CD14-positive monocyte (primary cell): ENCODE measurements at regions not wholly inside any gene's neighbourhood (a gene's known extent, or its start where the extent isn't known, plus 50 kb on each side); places are given as distances from the start of the nearest gene placed in this dataset.
"Not testable (repeated sequence)": the region's sequence is repeated elsewhere in the genome, so short reads cannot be mapped to it uniquely, and the experiment has no call there.

Experiments
- DNase-seq, 3 donors: peaks; one replicate each; pipeline ENCODE4 v3.0.0-alpha.2; 2011 to 2022
- H2AFZ ChIP-seq: 2 replicates; pipeline ENCODE4 v1.6.0; 2012; ENCODE audit warnings: mild to moderate bottlenecking, low read depth, low read length, inconsistent platforms; ENCODE audit not compliant: insufficient read depth, poor library complexity, severe bottlenecking
- H3K27ac ChIP-seq, 2 donors: 1 replicate in 1 of 2; 2 replicates in 1 of 2; pipeline ENCODE4 v1.5.1; 2012 to 2013; ENCODE audit warnings: low read length in 2 of 2, control low read depth in 1 of 2, inconsistent platforms in 1 of 2, low read depth in 1 of 2, mild to moderate bottlenecking in 1 of 2
- H3K27me3 ChIP-seq, 2 donors: one replicate each; pipeline versions ENCODE4 v1.6.0 to v1.6.1; 2011 to 2013; ENCODE audit warnings: low read length in 2 of 2; ENCODE audit not compliant: control insufficient read depth in 2 of 2, insufficient read depth in 2 of 2
- H3K36me3 ChIP-seq, 2 donors: replicated peaks in 1 of 2; 1 replicate in 1 of 2; 2 replicates in 1 of 2; pipeline versions ENCODE4 v1.5.1 to v1.6.1; 2012 to 2013; ENCODE audit warnings: low read length in 2 of 2, control low read depth in 1 of 2, inconsistent platforms in 1 of 2, mild to moderate bottlenecking in 1 of 2; ENCODE audit not compliant: insufficient read depth in 2 of 2, control insufficient read depth in 1 of 2
- H3K4me1 ChIP-seq, 2 donors: 1 replicate in 1 of 2; 2 replicates in 1 of 2; pipeline versions ENCODE4 v1.5.1 to v1.6.1; 2012 to 2013; ENCODE audit warnings: low read length in 2 of 2, control low read depth in 1 of 2, inconsistent platforms in 1 of 2, mild to moderate bottlenecking in 1 of 2, moderate library complexity in 1 of 2; ENCODE audit not compliant: insufficient read depth in 2 of 2, control insufficient read depth in 1 of 2
- H3K4me2 ChIP-seq: replicated peaks from 2 replicates; pipeline ENCODE3; 2012; ENCODE audit warnings: low read length, moderate library complexity, mild to moderate bottlenecking; ENCODE audit not compliant: poor library complexity, severe bottlenecking; ENCODE audit errors: extremely low read depth
- H3K4me3 ChIP-seq, 3 experiments: fragments of 200-600 bp in 1 of 3; sonication (generic) in 1 of 3; replicated peaks in 1 of 3; 1 replicate in 2 of 3; 2 replicates in 1 of 3; pipeline ENCODE4 v1.5.1; 2011 to 2013; ENCODE audit warnings: low read length in 3 of 3, mild to moderate bottlenecking in 3 of 3, control low read depth in 2 of 3, low read depth in 2 of 3, inconsistent platforms in 1 of 3, moderate library complexity in 1 of 3
- H3K79me2 ChIP-seq: 2 replicates; pipeline ENCODE4 v1.6.0; 2012; ENCODE audit warnings: mild to moderate bottlenecking, control low read depth, inconsistent platforms, low read length, moderate library complexity; ENCODE audit not compliant: insufficient read depth
- H3K9ac ChIP-seq: 2 replicates; pipeline ENCODE4 v1.6.0; 2017; ENCODE audit warnings: low read length, mild to moderate bottlenecking; ENCODE audit not compliant: insufficient read depth, poor library complexity, severe bottlenecking
- H3K9me3 ChIP-seq, 2 donors: replicated peaks in 1 of 2; 1 replicate in 1 of 2; 2 replicates in 1 of 2; pipeline versions ENCODE4 v1.5.1 to v1.6.1; 2012 to 2013; ENCODE audit warnings: low read length in 2 of 2, control low read depth in 1 of 2; ENCODE audit not compliant: control insufficient read depth in 1 of 2, insufficient read depth in 1 of 2
- H4K20me1 ChIP-seq: 2 replicates; pipeline ENCODE4 v1.6.0; 2012; ENCODE audit warnings: mild to moderate bottlenecking, low read length, control low read depth, moderate library complexity; ENCODE audit not compliant: insufficient read depth
- H3K27ac Mint-ChIP-seq, 7 donors: one replicate each; pipeline ENCODE4 v1.8.0; 2020; ENCODE audit warnings: mild to moderate bottlenecking in 7 of 7, mixed read lengths in 7 of 7, moderate library complexity in 6 of 7, inconsistent platforms in 2 of 7
- H3K27me3 Mint-ChIP-seq, 3 donors: one replicate each; pipeline ENCODE4 v1.8.0; 2021 to 2022; ENCODE audit warnings: low read depth in 3 of 3, mild to moderate bottlenecking in 3 of 3, mixed read lengths in 3 of 3, moderate library complexity in 3 of 3, inconsistent platforms in 1 of 3
- H3K36me3 Mint-ChIP-seq, 2 donors: one replicate each; pipeline ENCODE4 v1.8.0; 2020; ENCODE audit warnings: mixed read lengths in 2 of 2, inconsistent platforms in 1 of 2, mild to moderate bottlenecking in 1 of 2
- H3K4me1 Mint-ChIP-seq: one replicate; pipeline ENCODE4 v1.8.0; 2020; ENCODE audit warnings: mild to moderate bottlenecking, mixed read lengths
- H3K4me3 Mint-ChIP-seq, 2 donors: one replicate each; pipeline ENCODE4 v1.8.0; 2020; ENCODE audit warnings: mild to moderate bottlenecking in 2 of 2, mixed read lengths in 2 of 2, moderate library complexity in 1 of 2
- H3K9me3 Mint-ChIP-seq, 7 donors: one replicate each; pipeline ENCODE4 v1.8.0; 2020 to 2022; ENCODE audit warnings: mixed read lengths in 7 of 7, mild to moderate bottlenecking in 6 of 7, moderate library complexity in 6 of 7, inconsistent platforms in 2 of 7
- WGBS: methylation state at CpG from one replicate; pipeline ENCODE4 v1.1.5; 2013; ENCODE audit warnings: missing lambda C conversion rate; ENCODE audit not compliant: insufficient coverage; 5-methylcytosine and 5-hydroxymethylcytosine counted together
- intact Hi-C, 2 donors: fragments of 100-400 bp; cut with micrococcal nuclease; formaldehyde crosslinking; loops; one replicate each; pipeline versions ENCODE4 v1.15.0 to v1.15.1; 2023
- TF ChIP-seq, protein P1 (sequence below): fragments of 200-600 bp; IDR thresholded peaks from one replicate; pipeline ENCODE4 v1.8.0; 2022; ENCODE audit warnings: antibody characterized with exemption, mild to moderate bottlenecking

DNA sequence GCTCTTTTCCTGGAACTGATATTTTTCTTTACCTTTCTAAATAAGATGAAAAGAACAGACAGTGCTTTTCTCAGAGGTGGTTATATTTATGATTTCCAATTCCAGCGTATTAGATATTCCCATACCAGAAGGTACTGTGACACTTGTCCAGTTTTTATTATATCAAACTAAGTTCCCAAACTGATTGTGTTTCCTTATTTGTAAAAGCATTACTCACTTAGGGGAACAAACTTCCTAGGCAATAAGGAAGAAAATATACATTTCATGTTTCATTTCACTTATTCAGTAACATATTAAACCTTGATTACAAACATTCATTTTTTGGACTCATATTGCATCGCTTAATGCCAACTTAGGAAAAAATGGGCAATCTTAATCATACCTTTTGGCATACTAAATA lies 1480.0 kb upstream of the NUDT12 start:
- no peaks in the 10 kb centered on the region for H4K20me1 ChIP-seq
- intact Hi-C loops, result no loop called here
- no peaks in the 10 kb centered on the region for H3K4me1 Mint-ChIP-seq
- H3K4me3 Mint-ChIP-seq, result no peak overlapping the region
- H3K36me3 ChIP-seq, result no peaks in the 10 kb centered on the region
- H3K4me2 ChIP-seq, result no peak overlapping the region
- H3K4me3 ChIP-seq, result no peak overlapping the region
- no peaks in the 10 kb centered on the region for H3K4me1 ChIP-seq
- H3K27ac Mint-ChIP-seq, result no peak overlapping the region
- H3K27ac ChIP-seq, result no peak overlapping the region
- H3K27me3 Mint-ChIP-seq, result no peaks in the 10 kb centered on the region
- no peak overlapping the region for H2AFZ ChIP-seq
- DNase-seq, result no peak
- H3K9ac ChIP-seq, result no peak overlapping the region
- H3K9me3 Mint-ChIP-seq, result peaks cover 0 to 2% (median 0%) of the 10 kb centered on the region in 7 donors
- H3K79me2 ChIP-seq, result no peaks in the 10 kb centered on the region
- TF ChIP-seq, protein P1, sequence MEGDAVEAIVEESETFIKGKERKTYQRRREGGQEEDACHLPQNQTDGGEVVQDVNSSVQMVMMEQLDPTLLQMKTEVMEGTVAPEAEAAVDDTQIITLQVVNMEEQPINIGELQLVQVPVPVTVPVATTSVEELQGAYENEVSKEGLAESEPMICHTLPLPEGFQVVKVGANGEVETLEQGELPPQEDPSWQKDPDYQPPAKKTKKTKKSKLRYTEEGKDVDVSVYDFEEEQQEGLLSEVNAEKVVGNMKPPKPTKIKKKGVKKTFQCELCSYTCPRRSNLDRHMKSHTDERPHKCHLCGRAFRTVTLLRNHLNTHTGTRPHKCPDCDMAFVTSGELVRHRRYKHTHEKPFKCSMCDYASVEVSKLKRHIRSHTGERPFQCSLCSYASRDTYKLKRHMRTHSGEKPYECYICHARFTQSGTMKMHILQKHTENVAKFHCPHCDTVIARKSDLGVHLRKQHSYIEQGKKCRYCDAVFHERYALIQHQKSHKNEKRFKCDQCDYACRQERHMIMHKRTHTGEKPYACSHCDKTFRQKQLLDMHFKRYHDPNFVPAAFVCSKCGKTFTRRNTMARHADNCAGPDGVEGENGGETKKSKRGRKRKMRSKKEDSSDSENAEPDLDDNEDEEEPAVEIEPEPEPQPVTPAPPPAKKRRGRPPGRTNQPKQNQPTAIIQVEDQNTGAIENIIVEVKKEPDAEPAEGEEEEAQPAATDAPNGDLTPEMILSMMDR, result no peak
- no peaks in the 10 kb centered on the region for H3K27me3 ChIP-seq
- no peaks in the 10 kb centered on the region for H3K36me3 Mint-ChIP-seq
- WGBS, result no CpG with 5 or more reads among the region's 2 CpGs
- peaks cover 0 to 5% of the 10 kb centered on the region in 2 donors for H3K9me3 ChIP-seq

DNA sequence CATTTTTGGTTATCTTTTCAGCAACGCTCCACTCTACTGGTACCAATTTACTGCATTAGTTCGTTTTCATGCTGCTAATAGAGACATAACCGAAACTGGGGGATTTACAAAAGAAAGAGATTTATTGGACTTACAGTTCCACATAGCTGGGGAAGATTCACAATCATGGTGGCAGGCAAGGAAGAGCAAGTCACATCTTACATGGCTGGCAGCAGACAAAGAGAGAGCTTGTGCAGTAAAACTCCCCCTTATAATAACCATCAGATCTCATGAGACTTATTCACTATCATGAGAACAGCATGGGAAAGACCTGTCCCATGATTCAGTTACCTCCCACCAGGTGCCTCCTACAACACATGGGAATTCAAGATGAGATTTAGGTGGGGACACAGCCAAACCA lies 1474.2 kb upstream of the NUDT12 start:
- intact Hi-C loops, result not testable (repeated sequence)

More for the DNA sequence above, 1474.2 kb upstream of the NUDT12 start:
- not testable (repeated sequence) for H3K4me3 Mint-ChIP-seq, H3K4me2 ChIP-seq, H4K20me1 ChIP-seq, H3K4me1 ChIP-seq, H3K27ac ChIP-seq, H3K79me2 ChIP-seq, H3K27ac Mint-ChIP-seq, H3K9me3 ChIP-seq, H2AFZ ChIP-seq, H3K9me3 Mint-ChIP-seq, H3K4me1 Mint-ChIP-seq, H3K27me3 Mint-ChIP-seq, H3K4me3 ChIP-seq, H3K27me3 ChIP-seq, H3K36me3 ChIP-seq, H3K36me3 Mint-ChIP-seq, H3K9ac ChIP-seq, DNase-seq
- whole genome bisulfite sequencing, result 60% methylated on average over 1 of the region's 3 CpGs
